H1 (cell line): ENCODE measurements at regions not wholly inside any gene's neighbourhood (a gene's known extent, or its start where the extent isn't known, plus 50 kb on each side); places are given as distances from the start of the nearest gene placed in this dataset.

Experiments used
- CTCF ChIA-PET: fragments of 300-600 bp; sonication (Branson Sonifier 250); formaldehyde crosslinking; loops from one replicate; lab custom pipeline; 2021; ENCODE audit not compliant: partially characterized antibody; lab: Charles Lee
- POLR2A ChIA-PET: fragments of 300-600 bp; sonication (Branson Sonifier 250); formaldehyde crosslinking; loops from one replicate; lab custom pipeline; 2021; ENCODE audit warnings: inconsistent platforms; ENCODE audit not compliant: partially characterized antibody; lab: Charles Lee
- DNase-seq, 2 experiments: peaks; one replicate each; pipeline versions ENCODE4 v3.0.0 to v3.0.0-alpha.2; 2010 to 2022; ENCODE audit warnings: low spot score in 2 of 2, low read depth in 1 of 2, mixed read lengths in 1 of 2
- FAIRE-seq: peaks from 2 replicates; lab custom pipeline; 2011; peaks lifted over from hg19 to GRCh38; lab: Jason Lieb, UNC
- H2AFZ ChIP-seq: 2 replicates; pipeline ENCODE4 v1.8.1; 2012; ENCODE audit warnings: low read length, inconsistent platforms
- H2AK5ac ChIP-seq: 2 replicates; pipeline ENCODE4 v1.6.1; 2013; ENCODE audit warnings: low read depth, low read length
- H2BK120ac ChIP-seq: replicated peaks from 2 replicates; pipeline ENCODE3; 2013; ENCODE audit warnings: low read depth, low read length, inconsistent platforms
- H2BK12ac ChIP-seq: 2 replicates; pipeline ENCODE4 v1.6.1; 2013; ENCODE audit warnings: low read depth, low read length
- H2BK15ac ChIP-seq: 2 replicates; pipeline ENCODE4 v1.6.1; 2013; ENCODE audit warnings: low read length
- H2BK20ac ChIP-seq: 2 replicates; pipeline ENCODE4 v1.6.1; 2013; ENCODE audit warnings: low read length
- H2BK5ac ChIP-seq: 2 replicates; pipeline ENCODE4 v1.6.1; 2013; ENCODE audit warnings: low read depth, low read length
- H3K14ac ChIP-seq: 2 replicates; pipeline ENCODE4 v1.6.1; 2013; ENCODE audit warnings: inconsistent platforms; ENCODE audit not compliant: insufficient read length
- H3K18ac ChIP-seq: 2 replicates; pipeline ENCODE4 v1.6.1; 2013; ENCODE audit warnings: low read length; ENCODE audit errors: extremely low read depth
- H3K23ac ChIP-seq: 2 replicates; pipeline ENCODE4 v1.6.1; 2013; ENCODE audit warnings: inconsistent platforms; ENCODE audit not compliant: insufficient read length
- H3K23me2 ChIP-seq: 2 replicates; pipeline ENCODE4 v1.6.1; 2013; ENCODE audit warnings: low read depth, low read length
- H3K27ac ChIP-seq: 2 replicates; pipeline ENCODE4 v1.6.1; 2011; ENCODE audit warnings: low read depth, low read length, inconsistent platforms
- H3K27me3 ChIP-seq, 4 experiments: replicated peaks in 1 of 4; 1 replicate in 1 of 4; 2 replicates in 3 of 4; pipeline versions ENCODE4 v1.6.1 to v1.8.1; 2011 to 2013; ENCODE audit warnings: low read length in 3 of 4, mild to moderate bottlenecking in 3 of 4, inconsistent platforms in 2 of 4, mixed read lengths in 2 of 4, moderate library complexity in 1 of 4; ENCODE audit not compliant: control insufficient read depth in 3 of 4, insufficient read depth in 3 of 4; ENCODE audit errors: extremely low read depth in 1 of 4
- H3K36me3 ChIP-seq, 4 experiments: 2 replicates each; pipeline versions ENCODE4 v1.6.1 to v1.8.1; 2011 to 2013; ENCODE audit warnings: mild to moderate bottlenecking in 4 of 4, low read length in 3 of 4, moderate library complexity in 2 of 4, control low read depth in 1 of 4, inconsistent platforms in 1 of 4; ENCODE audit not compliant: insufficient read depth in 4 of 4, control insufficient read depth in 2 of 4
- H3K4ac ChIP-seq: replicated peaks from 2 replicates; pipeline ENCODE3; 2013; ENCODE audit warnings: low read length, low read depth, mixed read lengths, inconsistent platforms; ENCODE audit not compliant: insufficient read length
- H3K4me1 ChIP-seq, 4 experiments: replicated peaks in 1 of 4; 1 replicate in 1 of 4; 2 replicates in 3 of 4; pipeline versions ENCODE4 v1.6.1 to v1.8.1; 2011 to 2013; ENCODE audit warnings: low read length in 3 of 4, inconsistent platforms in 2 of 4, mixed read lengths in 1 of 4; ENCODE audit not compliant: insufficient read depth in 4 of 4, control insufficient read depth in 3 of 4
- H3K4me2 ChIP-seq, 2 experiments: 2 replicates each; pipeline versions ENCODE4 v1.6.1 to v1.8.1; 2011 to 2013; ENCODE audit warnings: low read depth in 2 of 2, low read length in 2 of 2, control low read depth in 1 of 2, inconsistent platforms in 1 of 2, mild to moderate bottlenecking in 1 of 2; ENCODE audit not compliant: insufficient read depth in 1 of 2
- H3K4me3 ChIP-seq, 4 experiments: fragments of 200-600, 300-600 bp in 1 of 4; sonication (generic), shearing (Covaris generic), sonication (Bioruptor Twin) in 1 of 4; 2 replicates each; pipeline versions ENCODE4 v1.5.1 to v1.8.1; 2011 to 2016; ENCODE audit warnings: low read length in 4 of 4, low read depth in 3 of 4, control low read depth in 2 of 4, inconsistent platforms in 2 of 4, mild to moderate bottlenecking in 2 of 4, mixed read lengths in 1 of 4, moderate library complexity in 1 of 4; ENCODE audit not compliant: insufficient read depth in 2 of 4; ENCODE audit errors: extremely low read depth in 1 of 4
- H3K56ac ChIP-seq: replicated peaks from 2 replicates; pipeline ENCODE3; 2013; ENCODE audit warnings: low read depth, mild to moderate bottlenecking, mixed read lengths, low read length, inconsistent platforms; ENCODE audit not compliant: insufficient read length
- H3K79me1 ChIP-seq: 2 replicates; pipeline ENCODE4 v1.6.1; 2013; ENCODE audit warnings: low read depth, low read length, control low read depth
- H3K79me2 ChIP-seq, 2 experiments: 2 replicates each; pipeline versions ENCODE4 v1.6.1 to v1.8.1; 2012 to 2013; ENCODE audit warnings: low read length in 2 of 2, mild to moderate bottlenecking in 2 of 2, inconsistent platforms in 1 of 2; ENCODE audit not compliant: insufficient read depth in 2 of 2, control insufficient read depth in 1 of 2
- H3K9ac ChIP-seq, 4 experiments: replicated peaks in 1 of 4; 1 replicate in 1 of 4; 2 replicates in 3 of 4; pipeline versions ENCODE4 v1.6.1 to v1.8.1; 2011 to 2013; ENCODE audit warnings: low read depth in 3 of 4, low read length in 3 of 4, control low read depth in 2 of 4, mild to moderate bottlenecking in 2 of 4, moderate library complexity in 2 of 4, inconsistent platforms in 1 of 4; ENCODE audit errors: extremely low read depth in 1 of 4
- H3K9me3 ChIP-seq, 2 experiments: 2 replicates each; pipeline versions ENCODE4 v1.6.1 to v1.8.1; 2012 to 2013; ENCODE audit warnings: mild to moderate bottlenecking in 2 of 2, moderate library complexity in 2 of 2, control low read depth in 1 of 2, inconsistent platforms in 1 of 2, low read depth in 1 of 2, low read length in 1 of 2, mixed read lengths in 1 of 2; ENCODE audit not compliant: insufficient read depth in 2 of 2
- H4K20me1 ChIP-seq, 2 experiments: replicated peaks in 1 of 2; 2 replicates each; pipeline versions ENCODE3 to v1.8.1; 2011 to 2013; ENCODE audit warnings: inconsistent platforms in 2 of 2, low read length in 2 of 2, mild to moderate bottlenecking in 1 of 2; ENCODE audit not compliant: insufficient read depth in 2 of 2, control insufficient read depth in 1 of 2
- H4K5ac ChIP-seq: 2 replicates; pipeline ENCODE4 v1.6.1; 2013; ENCODE audit warnings: low read length, low read depth, mixed read lengths, inconsistent platforms; ENCODE audit not compliant: insufficient read length
- H4K8ac ChIP-seq: 2 replicates; pipeline ENCODE4 v1.8.0; 2013; ENCODE audit warnings: mild to moderate bottlenecking, moderate library complexity, low read length, inconsistent platforms; ENCODE audit not compliant: insufficient read depth; ENCODE audit errors: extremely low read depth
- H4K91ac ChIP-seq: replicated peaks from 2 replicates; pipeline ENCODE3; 2013; ENCODE audit warnings: low read length, mixed read lengths, inconsistent platforms; ENCODE audit not compliant: insufficient read length
- BACH1 ChIP-seq: IDR thresholded peaks from 2 replicates; pipeline ENCODE4 v1.6.1; 2012; ENCODE audit warnings: low read length, improper control_type of control experiment
- BCL11A ChIP-seq, 2 experiments: IDR thresholded peaks; one replicate each; pipeline ENCODE4 v1.6.1; 2011; ENCODE audit warnings: low read depth in 2 of 2, low read length in 2 of 2, mild to moderate bottlenecking in 2 of 2
- BRCA1 ChIP-seq: IDR thresholded peaks from 2 replicates; pipeline ENCODE4 v1.6.1; 2012; ENCODE audit warnings: low read depth, low read length, improper control_type of control experiment
- CHD2 ChIP-seq: IDR thresholded peaks from 2 replicates; pipeline ENCODE4 v1.6.1; 2012; ENCODE audit warnings: low read length, improper control_type of control experiment
- EP300 ChIP-seq, 2 experiments: IDR thresholded peaks; 1 replicate in 1 of 2; 2 replicates in 1 of 2; pipeline ENCODE4 v1.6.1; 2011 to 2012; ENCODE audit warnings: low read depth in 2 of 2, low read length in 2 of 2, mild to moderate bottlenecking in 2 of 2, borderline replicate concordance in 1 of 2, inconsistent platforms in 1 of 2, moderate library complexity in 1 of 2
- FOSL1 ChIP-seq: IDR thresholded peaks from 2 replicates; pipeline ENCODE4 v1.6.1; 2011; ENCODE audit warnings: mild to moderate bottlenecking, low read depth, low read length, moderate library complexity; ENCODE audit not compliant: insufficient read depth
- HDAC6 ChIP-seq: IDR thresholded peaks from one replicate; pipeline ENCODE4 v1.7.1; 2012; ENCODE audit warnings: low read depth, mild to moderate bottlenecking, inconsistent platforms, low read length, moderate library complexity
- JUND ChIP-seq: IDR thresholded peaks from 2 replicates; pipeline ENCODE4 v1.6.1; 2011; ENCODE audit warnings: mild to moderate bottlenecking, improper control_type of control experiment, low read length
- SUZ12 ChIP-seq: fragments of 200-600 bp; sonication (generic); IDR thresholded peaks from 2 replicates; pipeline ENCODE4 v1.6.1; 2012; ENCODE audit warnings: mild to moderate bottlenecking, inconsistent platforms, low read length, moderate library complexity, mixed read lengths
- TAF7 ChIP-seq: optimal IDR thresholded peaks from 2 replicates; pipeline ENCODE3; 2011; ENCODE audit warnings: low read depth, mild to moderate bottlenecking, inconsistent platforms, low read length, moderate library complexity, borderline replicate concordance
- TBP ChIP-seq: IDR thresholded peaks from 2 replicates; pipeline ENCODE4 v1.6.1; 2011; ENCODE audit warnings: low read depth, low read length, improper control_type of control experiment
- TEAD4 ChIP-seq: IDR thresholded peaks from 2 replicates; pipeline ENCODE4 v1.6.1; 2012; ENCODE audit warnings: low read depth, low read length, inconsistent platforms, mixed read lengths
- WGBS, 2 experiments: shearing (Covaris generic) in 1 of 2; methylation state at CpG; one replicate each; pipeline versions ENCODE4 v1.1.6 to v1.1.7; 2013 to 2015; ENCODE audit warnings: low lambda C conversion rate in 2 of 2, mixed read lengths in 2 of 2, inconsistent platforms in 1 of 2, low coverage in 1 of 2, missing lambda C conversion rate in 1 of 2; ENCODE audit not compliant: insufficient replicate concordance in 2 of 2, insufficient coverage in 1 of 2, insufficient read length in 1 of 2; ENCODE audit errors: extremely low coverage in 1 of 2, missing lambda C conversion rate in 1 of 2; 5-methylcytosine and 5-hydroxymethylcytosine counted together

DNA sequence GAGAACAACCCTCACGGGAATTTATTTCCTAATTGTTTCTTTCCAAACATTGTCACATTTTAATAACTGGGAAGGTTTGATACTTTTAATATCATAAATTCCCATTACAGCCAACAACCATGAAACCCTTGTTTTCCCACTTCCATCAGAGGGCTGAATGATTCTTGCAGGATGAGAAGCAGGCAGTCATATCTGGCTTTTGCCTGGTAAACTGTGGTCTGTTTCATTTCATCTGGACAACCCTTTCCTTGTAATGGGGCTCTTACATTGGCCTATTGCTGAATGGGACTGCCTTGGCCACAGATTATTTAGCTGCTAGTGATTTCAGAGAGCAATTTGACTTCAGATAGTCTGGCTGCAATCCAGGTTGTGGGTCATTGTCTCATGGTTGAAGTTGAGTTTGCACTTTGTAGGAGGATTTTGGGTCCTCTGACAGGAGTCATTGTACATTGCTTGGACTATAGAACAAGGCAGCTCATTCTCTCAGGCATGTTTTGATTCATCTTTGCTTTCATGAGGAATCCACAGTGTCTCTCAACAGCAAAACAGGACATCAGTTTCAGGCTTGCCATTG, 754.9 kb upstream of the TSPY4 start:
- Histone ChIP-seq H3K56ac (no peak overlapping the region), H4K5ac (no peak overlapping the region), H3K9me3 (peaks cover 29 to 67% of the 10 kb centered on the region in 2 experiments; a peak in 3 of 4 replicates), H2BK20ac (no peak overlapping the region), H3K79me2 (no peaks in the 10 kb centered on the region), H3K4me3 (no peak overlapping the region), H3K18ac (no peak overlapping the region), H3K9ac (no peak overlapping the region), H3K23ac (no peak overlapping the region), H3K4me1 (no peaks in the 10 kb centered on the region), H2AK5ac (no peak overlapping the region), H2BK12ac (no peak overlapping the region), H4K8ac (no peak overlapping the region), H3K14ac (no peak overlapping the region), H4K20me1 (no peaks in the 10 kb centered on the region), H3K79me1 (no peaks in the 10 kb centered on the region), H2AFZ (no peak overlapping the region), H3K4ac (no peak overlapping the region), H2BK5ac (no peak overlapping the region), H3K23me2 (no peaks in the 10 kb centered on the region), H3K27me3 (no peaks in the 10 kb centered on the region), H2BK120ac (no peak overlapping the region), H3K36me3 (no peaks in the 10 kb centered on the region), H2BK15ac (no peak overlapping the region), H3K4me2 (no peak overlapping the region), H3K27ac (no peak overlapping the region), H4K91ac (no peak overlapping the region)
- TF ChIP-seq HDAC6 (no peak), JUND (no peak), TBP (no peak), EP300 (IDR thresholded peaks at IDR 0.05; ENCODE audit: borderline replicate concordance in 1 of 2, low read depth in 2 of 2, low read length in 2 of 2) (no peak), FOSL1 (no peak), SUZ12 (no peak), TEAD4 (no peak), BACH1 (no peak), CHD2 (no peak), TAF7 (no peak), BRCA1 (no peak), BCL11A (IDR thresholded peaks at IDR 0.05; ENCODE audit: low read depth in 2 of 2, low read length in 2 of 2) (no peak)
- 88% methylated on average over 1 of the region's 1 CpG; no CpG with 5 or more reads in 1 of the 2 experiments for WGBS, 2 experiments
- DNase-seq (no peak), FAIRE-seq (no peak)
- ChIA-PET POLR2A (no interaction called here), CTCF (interaction anchor here (1.1 kb wide), 1 partner anchor 9 kb away, joined by 3 read pairs; no protein-coding TSS in a partner anchor)
